Activated T-helper 2 cell treated with anti-CD3 and anti-CD28 coated beads, Interferon-gamma antibody, Interleukin-2, Interleukin-4, amounts not matched to agents 10 μg/mL and 5 μg/mL and 100 μg/mL, durations not matched to agents 14 hours and 24 hours and 36 hours (primary cell): ENCODE measurements at regions not wholly inside any gene's neighbourhood (a gene's known extent, or its start where the extent isn't known, plus 50 kb on each side); places are given as distances from the start of the nearest gene placed in this dataset.

Experiments used
- DNase-seq: peaks from one replicate; pipeline ENCODE4 v3.0.0; 2021; ENCODE audit warnings: low spot score
- H3K27ac Mint-ChIP-seq: one replicate; pipeline ENCODE4 v1.8.0; 2021; ENCODE audit warnings: mixed read lengths
- H3K27me3 Mint-ChIP-seq: one replicate; pipeline ENCODE4 v1.8.0; 2021; ENCODE audit warnings: low read depth, mixed read lengths
- H3K36me3 Mint-ChIP-seq: one replicate; pipeline ENCODE4 v1.8.0; 2021; ENCODE audit warnings: low read depth, mixed read lengths
- H3K4me1 Mint-ChIP-seq: one replicate; pipeline ENCODE4 v1.8.0; 2021; ENCODE audit warnings: low read depth, mixed read lengths
- H3K4me3 Mint-ChIP-seq: one replicate; pipeline ENCODE4 v1.8.0; 2021; ENCODE audit warnings: low read depth, mild to moderate bottlenecking, moderate library complexity, mixed read lengths
- H3K9me3 Mint-ChIP-seq: one replicate; pipeline ENCODE4 v1.8.0; 2021; ENCODE audit warnings: mixed read lengths
- intact Hi-C: fragments of 100-400 bp; cut with micrococcal nuclease; formaldehyde crosslinking; loops from one replicate; pipeline ENCODE4 v1.15.1; 2023

GRCh38 chr4:141417387-141417786 is 196.7 kb downstream of the ZNF330 start:
- no peaks in the 10 kb centered on the region for H3K27me3 Mint-ChIP-seq
- intact Hi-C loops: no loop called here
- no peaks in the 10 kb centered on the region for H3K9me3 Mint-ChIP-seq
- no peak for DNase-seq
- no peak overlapping the region for H3K27ac Mint-ChIP-seq
- no peaks in the 10 kb centered on the region for H3K36me3 Mint-ChIP-seq
- H3K4me3 Mint-ChIP-seq: no peak overlapping the region
- H3K4me1 Mint-ChIP-seq: no peaks in the 10 kb centered on the region

- H3K27ac Mint-ChIP-seq: no peak overlapping the region
- H3K4me1 Mint-ChIP-seq: no peaks in the 10 kb centered on the region
- intact Hi-C loops: no loop called here
- DNase-seq: no peak
- no peak overlapping the region for H3K4me3 Mint-ChIP-seq
- H3K27me3 Mint-ChIP-seq: no peaks in the 10 kb centered on the region
- H3K9me3 Mint-ChIP-seq: no peaks in the 10 kb centered on the region
- no peaks in the 10 kb centered on the region for H3K36me3 Mint-ChIP-seq
These were observed 204.4 kb downstream of the ZNF330 start for GRCh38 chr4:141425124-141425523.

- H3K4me3 Mint-ChIP-seq: no peak overlapping the region
- H3K4me1 Mint-ChIP-seq: no peaks in the 10 kb centered on the region
- H3K36me3 Mint-ChIP-seq: no peaks in the 10 kb centered on the region
- no peak overlapping the region for H3K27ac Mint-ChIP-seq
- intact Hi-C loops: no loop called here
- no peaks in the 10 kb centered on the region for H3K9me3 Mint-ChIP-seq
- H3K27me3 Mint-ChIP-seq: no peaks in the 10 kb centered on the region
- no peak for DNase-seq
These were observed 207.1 kb downstream of the ZNF330 start for GRCh38 chr4:141427726-141428296.

- H3K4me3 Mint-ChIP-seq: no peak overlapping the region
- H3K36me3 Mint-ChIP-seq: no peaks in the 10 kb centered on the region
- no peak overlapping the region for H3K27ac Mint-ChIP-seq
- no peaks in the 10 kb centered on the region for H3K27me3 Mint-ChIP-seq
- no peaks in the 10 kb centered on the region for H3K9me3 Mint-ChIP-seq
- no peaks in the 10 kb centered on the region for H3K4me1 Mint-ChIP-seq
- intact Hi-C loops: no loop called here
- DNase-seq: no peak
These were observed 206.4 kb upstream of the IL15 start for GRCh38 chr4:141429933-141430332.

- intact Hi-C loops: no loop called here
- no peak for DNase-seq
- Mint-ChIP-seq H3K9me3 (no peaks in the 10 kb centered on the region), H3K4me3 (no peak overlapping the region), H3K27me3 (no peaks in the 10 kb centered on the region), H3K4me1 (no peaks in the 10 kb centered on the region), H3K27ac (no peak overlapping the region), H3K36me3 (no peaks in the 10 kb centered on the region)
These were observed 205.7 kb upstream of the IL15 start for GRCh38 chr4:141430686-141431085.

GRCh38 chr4:141432000-141432712 is 204.2 kb upstream of the IL15 start:
- DNase-seq: no peak
- no peaks in the 10 kb centered on the region for H3K4me1 Mint-ChIP-seq
- H3K4me3 Mint-ChIP-seq: no peak overlapping the region
- intact Hi-C loops: no loop called here
- no peaks in the 10 kb centered on the region for H3K36me3 Mint-ChIP-seq
- no peak overlapping the region for H3K27ac Mint-ChIP-seq
- H3K27me3 Mint-ChIP-seq: no peaks in the 10 kb centered on the region
- H3K9me3 Mint-ChIP-seq: no peaks in the 10 kb centered on the region

GRCh38 chr4:141435446-141436225 is 200.7 kb upstream of the IL15 start:
- Mint-ChIP-seq H3K27ac (no peak overlapping the region), H3K27me3 (no peaks in the 10 kb centered on the region), H3K4me3 (no peak overlapping the region), H3K36me3 (no peaks in the 10 kb centered on the region), H3K4me1 (no peaks in the 10 kb centered on the region), H3K9me3 (no peaks in the 10 kb centered on the region)
- intact Hi-C loops: no loop called here
- DNase-seq: no peak

GRCh38 chr4:141439223-141439622 is 197.2 kb upstream of the IL15 start:
- H3K27me3 Mint-ChIP-seq: no peaks in the 10 kb centered on the region
- DNase-seq: no peak
- intact Hi-C loops: no loop called here
- H3K4me3 Mint-ChIP-seq: no peak overlapping the region
- no peaks in the 10 kb centered on the region for H3K4me1 Mint-ChIP-seq
- H3K36me3 Mint-ChIP-seq: no peaks in the 10 kb centered on the region
- H3K9me3 Mint-ChIP-seq: no peaks in the 10 kb centered on the region
- no peak overlapping the region for H3K27ac Mint-ChIP-seq

GRCh38 chr4:141447761-141448160 is 188.6 kb upstream of the IL15 start:
- H3K36me3 Mint-ChIP-seq: no peaks in the 10 kb centered on the region
- no peak overlapping the region for H3K27ac Mint-ChIP-seq
- intact Hi-C loops: no loop called here
- DNase-seq: no peak
- no peak overlapping the region for H3K4me3 Mint-ChIP-seq
- no peaks in the 10 kb centered on the region for H3K27me3 Mint-ChIP-seq
- H3K4me1 Mint-ChIP-seq: no peaks in the 10 kb centered on the region
- no peaks in the 10 kb centered on the region for H3K9me3 Mint-ChIP-seq

GRCh38 chr4:141448490-141448889 is 187.9 kb upstream of the IL15 start:
- no peaks in the 10 kb centered on the region for H3K36me3 Mint-ChIP-seq
- DNase-seq: no peak
- no peak overlapping the region for H3K27ac Mint-ChIP-seq
- intact Hi-C loops: no loop called here
- H3K9me3 Mint-ChIP-seq: no peaks in the 10 kb centered on the region
- H3K27me3 Mint-ChIP-seq: no peaks in the 10 kb centered on the region
- H3K4me1 Mint-ChIP-seq: no peaks in the 10 kb centered on the region
- no peak overlapping the region for H3K4me3 Mint-ChIP-seq

GRCh38 chr4:141449927-141450326 is 186.5 kb upstream of the IL15 start:
- H3K4me1 Mint-ChIP-seq: no peaks in the 10 kb centered on the region

GRCh38 chr4:141455651-141456050 is 180.7 kb upstream of the IL15 start:
- no peak overlapping the region for H3K27ac Mint-ChIP-seq

More at GRCh38 chr4:141449927-141450326, 186.5 kb upstream of the IL15 start:
- Mint-ChIP-seq H3K9me3 (no peaks in the 10 kb centered on the region), H3K4me3 (no peak overlapping the region), H3K27me3 (no peaks in the 10 kb centered on the region), H3K36me3 (no peaks in the 10 kb centered on the region), H3K27ac (no peak overlapping the region)
- no peak for DNase-seq
- intact Hi-C loops: no loop called here

GRCh38 chr4:141457653-141458052 is 178.7 kb upstream of the IL15 start:
- no peaks in the 10 kb centered on the region for H3K36me3 Mint-ChIP-seq
- no peaks in the 10 kb centered on the region for H3K9me3 Mint-ChIP-seq
- H3K4me3 Mint-ChIP-seq: no peak overlapping the region
- H3K4me1 Mint-ChIP-seq: no peaks in the 10 kb centered on the region
- no peak overlapping the region for H3K27ac Mint-ChIP-seq
- intact Hi-C loops: no loop called here
- H3K27me3 Mint-ChIP-seq: no peaks in the 10 kb centered on the region
- no peak for DNase-seq

More at GRCh38 chr4:141455651-141456050, 180.7 kb upstream of the IL15 start:
- H3K36me3 Mint-ChIP-seq: no peaks in the 10 kb centered on the region
- no peaks in the 10 kb centered on the region for H3K4me1 Mint-ChIP-seq
- H3K9me3 Mint-ChIP-seq: no peaks in the 10 kb centered on the region
- intact Hi-C loops: no loop called here
- DNase-seq: no peak
- H3K27me3 Mint-ChIP-seq: no peaks in the 10 kb centered on the region
- no peak overlapping the region for H3K4me3 Mint-ChIP-seq
